Neuronal stem cell (in vitro differentiated cells): ENCODE measurements at regions not wholly inside any gene's neighbourhood (a gene's known extent, or its start where the extent isn't known, plus 50 kb on each side); places are given as distances from the start of the nearest gene placed in this dataset.

ENCODE experiments used
- DNase-seq: peaks from one replicate; pipeline ENCODE4 v3.0.0-alpha.2; 2013; ENCODE audit warnings: low spot score
- H2AFZ ChIP-seq: one replicate; pipeline ENCODE4 v1.6.1; 2013; ENCODE audit warnings: mild to moderate bottlenecking, low read length, inconsistent platforms
- H2AK5ac ChIP-seq: 2 replicates; pipeline ENCODE4 v1.6.1; 2013; ENCODE audit warnings: low read depth, mild to moderate bottlenecking, inconsistent platforms, low read length, moderate library complexity, mixed read lengths
- H2BK120ac ChIP-seq: 2 replicates; pipeline ENCODE4 v1.6.1; 2013; ENCODE audit warnings: low read depth, mild to moderate bottlenecking, inconsistent platforms, low read length, moderate library complexity, mixed read lengths
- H2BK12ac ChIP-seq: one replicate; pipeline ENCODE4 v1.6.1; 2013; ENCODE audit warnings: low read length, inconsistent platforms
- H2BK15ac ChIP-seq: 2 replicates; pipeline ENCODE4 v1.6.1; 2013; ENCODE audit warnings: mild to moderate bottlenecking, low read length, inconsistent platforms, mixed read lengths
- H2BK5ac ChIP-seq: one replicate; pipeline ENCODE4 v1.6.1; 2013; ENCODE audit warnings: inconsistent platforms, mild to moderate bottlenecking, low read length, moderate library complexity
- H3K14ac ChIP-seq: one replicate; pipeline ENCODE4 v1.6.1; 2013; ENCODE audit warnings: low read length, inconsistent platforms
- H3K18ac ChIP-seq: 2 replicates; pipeline ENCODE4 v1.6.1; 2013; ENCODE audit warnings: low read length, inconsistent platforms
- H3K23ac ChIP-seq: 2 replicates; pipeline ENCODE4 v1.6.1; 2013; ENCODE audit warnings: low read depth, mild to moderate bottlenecking, mixed read lengths, low read length, inconsistent platforms; ENCODE audit not compliant: poor library complexity
- H3K27ac ChIP-seq: replicated peaks from 3 replicates; pipeline ENCODE4 v1.5.1; 2013; ENCODE audit warnings: low read length, inconsistent platforms
- H3K27me3 ChIP-seq, 3 experiments: 2 replicates each; pipeline ENCODE4 v1.6.1; 2013; ENCODE audit warnings: low read length in 3 of 3, mild to moderate bottlenecking in 2 of 3, inconsistent platforms in 1 of 3, low read depth in 1 of 3, mixed read lengths in 1 of 3, moderate library complexity in 1 of 3; ENCODE audit not compliant: control insufficient read depth in 3 of 3, insufficient read depth in 3 of 3
- H3K36me3 ChIP-seq, 2 donors: replicated peaks in 1 of 2; 2 replicates each; pipeline ENCODE4 v1.6.1; 2013; ENCODE audit warnings: low read length in 2 of 2; ENCODE audit not compliant: control insufficient read depth in 2 of 2, insufficient read depth in 2 of 2
- H3K4ac ChIP-seq: 2 replicates; pipeline ENCODE4 v1.6.1; 2013; ENCODE audit warnings: inconsistent platforms, mild to moderate bottlenecking, low read length, moderate library complexity
- H3K4me1 ChIP-seq, 2 donors: 1 replicate in 1 of 2; 2 replicates in 1 of 2; pipeline ENCODE4 v1.6.1; 2013; ENCODE audit warnings: low read length in 2 of 2, low read depth in 1 of 2; ENCODE audit not compliant: control insufficient read depth in 2 of 2, insufficient read depth in 1 of 2
- H3K4me2 ChIP-seq: one replicate; pipeline ENCODE4 v1.6.1; 2013; ENCODE audit warnings: mild to moderate bottlenecking, low read length, inconsistent platforms; ENCODE audit not compliant: insufficient read depth, poor library complexity, severe bottlenecking
- H3K4me3 ChIP-seq, 2 donors: 2 replicates each; pipeline ENCODE4 v1.5.1; 2013; ENCODE audit warnings: low read length in 2 of 2, mild to moderate bottlenecking in 2 of 2, inconsistent platforms in 1 of 2, moderate library complexity in 1 of 2
- H3K79me1 ChIP-seq: one replicate; pipeline ENCODE4 v1.6.1; 2013; ENCODE audit warnings: low read depth, mild to moderate bottlenecking, inconsistent platforms, low read length, moderate library complexity
- H3K9ac ChIP-seq: one replicate; pipeline ENCODE4 v1.6.1; 2013; ENCODE audit warnings: mild to moderate bottlenecking, low read depth, low read length, inconsistent platforms; ENCODE audit not compliant: poor library complexity
- H3K9me3 ChIP-seq, 2 donors: replicated peaks in 1 of 2; 2 replicates each; pipeline versions ENCODE3 to v1.6.1; 2013; ENCODE audit warnings: low read length in 2 of 2, mild to moderate bottlenecking in 2 of 2, inconsistent platforms in 1 of 2, low read depth in 1 of 2, mixed read lengths in 1 of 2, moderate library complexity in 1 of 2; ENCODE audit not compliant: control insufficient read depth in 2 of 2, insufficient read depth in 1 of 2
- H4K8ac ChIP-seq: one replicate; pipeline ENCODE4 v1.6.1; 2013; ENCODE audit warnings: low read depth, mild to moderate bottlenecking, inconsistent platforms, low read length, moderate library complexity
- H4K91ac ChIP-seq: one replicate; pipeline ENCODE4 v1.6.1; 2013; ENCODE audit warnings: low read length, low read depth, mild to moderate bottlenecking, inconsistent platforms; ENCODE audit not compliant: poor library complexity
- WGBS, 2 donors: extraction: QIAGEN DNeasy Blood & Tissue Kit; methylation state at CpG; one replicate each; pipeline ENCODE4 v1.1.7; 2013; ENCODE audit warnings: missing lambda C conversion rate in 2 of 2, mixed read lengths in 1 of 2; ENCODE audit not compliant: insufficient read length in 2 of 2, insufficient replicate concordance in 1 of 2; ENCODE audit errors: extremely low coverage in 2 of 2; 5-methylcytosine and 5-hydroxymethylcytosine counted together

- Histone ChIP-seq H3K79me1 (no peaks in the 10 kb centered on the region), H3K4me2 (no peak overlapping the region), H3K27ac (no peak overlapping the region), H2AFZ (no peak overlapping the region), H4K8ac (no peak overlapping the region), H3K36me3 (no peaks in the 10 kb centered on the region), H3K18ac (no peak overlapping the region), H3K4ac (no peak overlapping the region), H2AK5ac (no peak overlapping the region), H3K23ac (no peak overlapping the region), H2BK5ac (no peak overlapping the region), H3K4me1 (peaks cover 0 to 2% of the 10 kb centered on the region in 2 donors), H2BK120ac (no peak overlapping the region), H3K27me3 (no peaks in the 10 kb centered on the region), H3K14ac (no peak overlapping the region), H4K91ac (no peak overlapping the region), H2BK15ac (no peak overlapping the region), H3K4me3 (no peak overlapping the region), H2BK12ac (no peak overlapping the region), H3K9ac (no peak overlapping the region), H3K9me3 (no peaks in the 10 kb centered on the region)
- WGBS, 2 donors: no CpG with 5 or more reads among the region's 8 CpGs
- no peak for DNase-seq
Observed at GRCh38 chr2:60299179-60299578, 254.3 kb downstream of the BCL11A start.

- H3K4me1 ChIP-seq: peaks cover 0 to 2% of the 10 kb centered on the region in 2 donors
- H2AFZ ChIP-seq: no peak overlapping the region
- H3K4ac ChIP-seq: no peak overlapping the region
- no peaks in the 10 kb centered on the region for H3K79me1 ChIP-seq
- no peak overlapping the region for H3K4me2 ChIP-seq
- H2BK12ac ChIP-seq: no peak overlapping the region
- no peak overlapping the region for H3K9ac ChIP-seq
- H3K18ac ChIP-seq: no peak overlapping the region
- no CpG with 5 or more reads among the region's 20 CpGs for WGBS, 2 donors
- no peaks in the 10 kb centered on the region for H3K36me3 ChIP-seq
- H2BK5ac ChIP-seq: no peak overlapping the region
- H3K23ac ChIP-seq: no peak overlapping the region
- no peak overlapping the region for H4K8ac ChIP-seq
- H3K14ac ChIP-seq: no peak overlapping the region
- H2BK15ac ChIP-seq: no peak overlapping the region
- H3K27ac ChIP-seq: no peak overlapping the region
- H3K9me3 ChIP-seq: no peaks in the 10 kb centered on the region
- no peak for DNase-seq
- H2AK5ac ChIP-seq: no peak overlapping the region
- no peak overlapping the region for H4K91ac ChIP-seq
- H3K4me3 ChIP-seq: no peak overlapping the region
- no peak overlapping the region for H2BK120ac ChIP-seq
- H3K27me3 ChIP-seq: no peaks in the 10 kb centered on the region
Observed at GRCh38 chr2:60298006-60298696, 255.3 kb downstream of the BCL11A start.

GRCh38 chr2:60297296-60298005, 256.0 kb downstream of the BCL11A start:
- Histone ChIP-seq H3K79me1 (no peaks in the 10 kb centered on the region), H3K23ac (no peak overlapping the region), H3K4ac (no peak overlapping the region), H3K36me3 (no peaks in the 10 kb centered on the region), H2AK5ac (no peak overlapping the region), H4K8ac (no peak overlapping the region), H3K4me2 (no peak overlapping the region), H3K27ac (no peak overlapping the region), H2BK120ac (no peak overlapping the region), H4K91ac (no peak overlapping the region), H3K9me3 (no peaks in the 10 kb centered on the region), H3K4me3 (no peak overlapping the region), H2BK15ac (no peak overlapping the region), H3K9ac (no peak overlapping the region), H3K18ac (peak overlapping the region; percentile 61), H2BK5ac (no peak overlapping the region), H2BK12ac (no peak overlapping the region), H3K14ac (no peak overlapping the region), H2AFZ (no peak overlapping the region), H3K4me1 (peaks cover 0 to 2% of the 10 kb centered on the region in 2 donors), H3K27me3 (no peaks in the 10 kb centered on the region)
- DNase-seq: no peak
- no CpG with 5 or more reads among the region's 21 CpGs for WGBS, 2 donors

DNA sequence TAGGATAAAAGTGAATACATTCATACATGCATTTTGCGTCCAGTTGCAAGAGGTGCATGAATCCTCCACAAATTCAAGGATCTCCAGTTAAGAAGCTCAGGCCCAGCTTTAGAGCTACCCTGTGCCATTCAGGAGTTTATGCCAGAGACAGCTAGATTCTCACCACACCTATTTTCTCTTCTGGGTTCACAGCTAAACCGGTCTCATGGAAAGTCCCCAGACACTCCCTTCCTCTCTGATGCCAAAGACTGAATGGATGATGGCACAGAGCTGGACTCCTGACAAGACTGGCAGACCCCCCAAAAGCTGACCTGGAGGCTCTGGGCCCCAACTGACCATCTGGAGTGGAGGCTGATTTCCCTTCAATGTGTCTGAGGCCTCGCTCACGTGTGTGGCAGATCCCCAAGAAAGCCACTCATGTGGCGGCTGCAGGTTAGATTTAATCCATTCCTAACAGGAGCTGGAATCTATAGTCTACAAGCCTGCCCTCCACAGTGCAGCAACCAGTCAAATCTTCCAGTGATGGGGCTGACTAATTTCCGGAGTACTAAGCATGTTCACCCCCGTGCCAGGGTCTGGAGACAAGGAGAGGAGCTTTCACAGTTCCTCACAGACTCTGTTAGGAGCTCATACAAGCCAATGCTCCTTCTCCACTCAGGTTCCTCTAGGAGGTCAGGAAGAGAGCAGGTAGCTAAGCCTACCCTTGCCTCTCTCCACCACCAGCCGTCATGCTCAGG, 257.1 kb downstream of the BCL11A start:
- no peaks in the 10 kb centered on the region for H3K36me3 ChIP-seq
- H2AFZ ChIP-seq: no peak overlapping the region
- H3K4me3 ChIP-seq: no peak overlapping the region
- H4K91ac ChIP-seq: no peak overlapping the region
- H2AK5ac ChIP-seq: no peak overlapping the region
- no peak overlapping the region for H2BK12ac ChIP-seq
- no peaks in the 10 kb centered on the region for H3K27me3 ChIP-seq
- no peaks in the 10 kb centered on the region for H3K9me3 ChIP-seq
- peaks cover 0 to 2% of the 10 kb centered on the region in 2 donors for H3K4me1 ChIP-seq
- H4K8ac ChIP-seq: no peak overlapping the region
- no peak overlapping the region for H3K9ac ChIP-seq
- no peak for DNase-seq
- no peak overlapping the region for H3K4me2 ChIP-seq
- no CpG with 5 or more reads among the region's 8 CpGs for WGBS, 2 donors
- H3K79me1 ChIP-seq: no peaks in the 10 kb centered on the region
- H3K14ac ChIP-seq: no peak overlapping the region
- no peak overlapping the region for H3K18ac ChIP-seq
- H2BK120ac ChIP-seq: no peak overlapping the region
- H3K4ac ChIP-seq: no peak overlapping the region
- no peak overlapping the region for H3K27ac ChIP-seq
- no peak overlapping the region for H2BK15ac ChIP-seq
- no peak overlapping the region for H3K23ac ChIP-seq
- H2BK5ac ChIP-seq: no peak overlapping the region
